ENCODE measurements at regions not wholly inside any gene's neighbourhood (a gene's known extent, or its start where the extent isn't known, plus 50 kb on each side); places are given as distances from the start of the nearest gene placed in this dataset.

DNA sequence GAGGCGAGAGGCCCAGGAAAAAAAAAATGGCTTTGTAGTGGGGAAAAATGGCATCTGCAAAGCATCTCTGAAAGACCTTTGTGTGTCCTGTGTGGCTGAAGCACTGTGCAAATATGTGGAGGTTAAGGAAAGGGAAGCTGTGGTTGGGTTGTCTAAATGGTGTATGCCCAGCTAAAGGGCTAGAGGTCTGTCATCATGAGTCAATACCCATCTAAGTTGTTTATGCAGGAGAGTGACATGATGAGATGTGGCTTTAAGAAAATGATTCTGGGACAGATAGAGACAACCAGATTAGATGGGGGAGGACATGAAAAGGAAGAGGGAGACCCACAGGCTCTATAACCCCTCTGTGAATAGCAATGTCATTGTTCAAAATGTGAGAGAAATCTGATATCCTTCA lies 280.7 kb downstream of the MFSD1 start:
- H3K4me3 Mint-ChIP-seq = no peak overlapping the region
- no peaks in the 10 kb centered on the region for H3K27me3 Mint-ChIP-seq
- ATAC-seq (replicated peaks) = no peak
- H3K27ac Mint-ChIP-seq = no peak overlapping the region
- no peaks in the 10 kb centered on the region for H3K36me3 Mint-ChIP-seq (ENCODE audit: low read depth)
- no peaks in the 10 kb centered on the region for H3K4me1 Mint-ChIP-seq
- no peaks in the 10 kb centered on the region for H3K9me3 Mint-ChIP-seq

DNA sequence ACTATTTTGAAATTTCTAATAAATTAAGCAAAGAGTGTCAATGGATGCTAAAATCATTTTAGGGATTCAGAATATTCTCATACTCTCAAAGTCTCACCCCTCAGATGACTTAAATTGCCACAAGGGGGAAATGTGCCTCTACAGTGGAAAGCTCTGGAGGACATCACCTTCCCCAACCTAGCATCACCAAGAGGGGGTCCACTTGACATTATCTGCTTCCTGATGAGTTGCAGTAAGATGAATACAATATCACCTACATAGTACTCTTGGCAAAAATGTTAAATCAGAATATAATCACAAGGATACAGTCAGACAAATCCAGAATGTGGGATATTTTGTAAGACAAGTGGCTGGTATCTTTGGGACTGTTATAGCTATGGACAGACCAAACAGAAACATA lies 290.1 kb downstream of the MFSD1 start:
- no peaks in the 10 kb centered on the region for H3K4me1 Mint-ChIP-seq
- H3K27me3 Mint-ChIP-seq = no peaks in the 10 kb centered on the region
- no peaks in the 10 kb centered on the region for H3K36me3 Mint-ChIP-seq (ENCODE audit: low read depth)
- no peak overlapping the region for H3K27ac Mint-ChIP-seq
- H3K9me3 Mint-ChIP-seq = peaks cover 4% of the 10 kb centered on the region
- no peak overlapping the region for H3K4me3 Mint-ChIP-seq
- no peak for ATAC-seq (replicated peaks)

DNA sequence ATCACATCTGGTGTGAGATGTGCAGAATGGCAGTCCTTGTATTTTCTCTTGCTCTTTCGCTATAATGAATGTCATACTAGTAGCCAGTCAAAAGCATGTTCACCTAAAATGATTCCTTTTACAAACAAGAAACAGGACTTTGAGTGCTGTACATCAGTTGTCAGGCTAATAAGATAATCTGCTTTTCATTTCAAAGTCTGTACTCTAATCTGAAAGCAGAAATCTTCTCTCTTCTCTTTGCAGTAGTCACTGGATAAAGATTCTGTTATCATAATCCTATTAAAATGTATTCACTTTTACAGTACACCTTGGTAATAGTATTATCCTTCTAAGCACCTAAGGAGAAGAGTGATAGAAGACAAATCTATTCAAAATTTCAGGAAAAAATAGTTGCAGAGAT lies 300.1 kb downstream of the MFSD1 start:
- Mint-ChIP-seq H3K9me3 (peaks cover 4% of the 10 kb centered on the region), H3K27ac (no peak overlapping the region), H3K4me3 (no peak overlapping the region), H3K27me3 (no peaks in the 10 kb centered on the region), H3K36me3 (ENCODE audit: low read depth) (no peaks in the 10 kb centered on the region), H3K4me1 (no peaks in the 10 kb centered on the region)
- ATAC-seq (replicated peaks) = no peak

DNA sequence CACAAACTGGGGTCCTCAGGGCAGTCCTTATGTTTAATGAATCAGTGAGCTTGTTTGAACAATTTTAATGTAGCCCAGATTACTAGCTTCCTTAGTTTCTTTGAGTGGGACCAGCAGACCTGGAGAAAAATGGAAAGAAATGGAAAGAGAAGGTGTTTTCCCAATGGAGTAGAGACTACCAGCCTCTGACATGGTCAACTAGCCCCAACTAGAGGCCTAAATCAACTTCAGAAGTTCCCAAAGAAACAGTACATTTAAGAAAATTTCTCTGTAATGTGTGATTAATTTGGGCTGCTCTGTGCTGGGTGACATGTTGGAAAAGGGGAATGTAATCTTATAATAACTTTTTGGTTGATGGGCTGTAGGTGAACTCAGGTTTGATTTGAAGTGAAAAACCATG lies 310.9 kb downstream of the MFSD1 start:
- Mint-ChIP-seq H3K27ac (no peak overlapping the region), H3K36me3 (ENCODE audit: low read depth) (no peaks in the 10 kb centered on the region), H3K4me3 (no peak overlapping the region), H3K4me1 (no peaks in the 10 kb centered on the region), H3K9me3 (peaks cover 3% of the 10 kb centered on the region), H3K27me3 (no peaks in the 10 kb centered on the region)
- no peak for ATAC-seq (replicated peaks)

DNA sequence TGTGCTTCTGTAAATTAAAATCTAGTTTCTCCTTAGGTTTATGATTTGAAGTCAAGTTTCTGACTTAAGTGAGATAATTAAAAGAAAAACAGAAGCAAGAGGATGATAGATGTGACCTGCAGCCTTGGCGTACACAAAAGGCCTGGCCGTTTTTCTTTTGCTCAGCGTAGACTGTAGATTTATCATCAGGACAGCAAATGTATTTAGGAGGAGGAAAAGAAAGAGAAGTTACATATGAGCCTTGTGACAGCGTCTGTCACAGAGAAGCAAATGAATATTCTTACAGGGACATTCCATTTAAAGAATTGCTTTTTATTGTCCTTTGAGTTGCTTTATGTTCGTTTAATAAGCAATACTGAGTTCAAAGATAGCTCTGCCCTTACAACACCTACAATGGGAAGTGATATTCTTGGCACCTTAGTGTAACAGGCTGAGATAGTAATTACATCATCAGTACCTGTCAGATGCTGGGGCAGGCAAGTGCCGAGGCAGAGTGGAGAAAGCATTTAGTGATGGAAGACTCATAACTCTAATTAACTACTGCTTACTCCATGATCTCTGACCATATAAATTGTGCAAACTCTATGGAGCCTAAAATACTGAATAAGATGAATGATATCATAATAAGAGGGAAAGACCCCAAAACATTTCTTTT lies 311.5 kb downstream of the MFSD1 start:
- no peaks in the 10 kb centered on the region for H3K4me1 Mint-ChIP-seq
- H3K36me3 Mint-ChIP-seq (ENCODE audit: low read depth) = no peaks in the 10 kb centered on the region
- ATAC-seq (replicated peaks) = no peak
- no peak overlapping the region for H3K4me3 Mint-ChIP-seq
- no peak overlapping the region for H3K27ac Mint-ChIP-seq
- H3K27me3 Mint-ChIP-seq = no peaks in the 10 kb centered on the region
- peaks cover 3% of the 10 kb centered on the region for H3K9me3 Mint-ChIP-seq

DNA sequence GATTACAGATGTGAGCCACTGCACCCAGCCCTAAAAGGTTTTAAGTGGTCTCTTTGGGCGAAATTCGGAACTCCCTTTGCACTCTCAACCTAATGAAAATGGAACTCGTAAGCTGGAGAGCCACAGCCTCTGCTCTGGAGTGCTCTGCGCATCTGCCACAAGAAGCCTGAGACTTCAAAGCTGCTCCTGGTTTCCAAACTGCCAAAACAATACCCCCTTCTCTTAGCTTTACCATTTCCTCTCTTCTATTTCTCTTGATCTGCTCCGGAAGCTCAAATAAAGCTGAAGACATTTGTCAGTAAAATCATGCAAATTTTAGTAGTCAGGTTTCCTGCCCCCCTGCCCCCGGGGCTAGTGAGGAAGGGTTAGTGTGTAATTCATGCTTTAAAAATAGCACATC lies 312.7 kb downstream of the MFSD1 start:
- ATAC-seq (replicated peaks) = no peak
- Mint-ChIP-seq H3K9me3 (peaks cover 3% of the 10 kb centered on the region), H3K4me3 (no peak overlapping the region), H3K27ac (no peak overlapping the region), H3K27me3 (no peaks in the 10 kb centered on the region), H3K36me3 (ENCODE audit: low read depth) (no peaks in the 10 kb centered on the region), H3K4me1 (no peaks in the 10 kb centered on the region)

DNA sequence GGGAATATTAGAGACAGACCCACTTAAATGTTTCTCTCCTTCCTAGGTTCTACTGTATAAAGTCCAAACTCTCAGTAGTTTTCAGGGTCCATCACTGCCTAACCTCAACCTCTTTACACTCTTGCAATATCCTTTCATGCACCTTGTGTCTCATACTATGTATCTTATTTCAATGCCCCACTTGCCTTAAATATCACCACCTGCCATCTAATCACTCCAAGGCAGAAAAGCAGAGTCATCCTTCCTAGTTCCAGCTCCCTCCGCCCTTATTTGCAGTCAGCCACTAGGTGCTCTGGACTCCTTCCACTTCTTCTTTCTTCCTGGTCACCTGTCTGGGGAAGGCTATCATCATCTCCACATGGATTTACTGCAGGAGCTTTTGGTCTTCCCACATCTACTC lies 322.0 kb downstream of the MFSD1 start:
- H3K9me3 Mint-ChIP-seq = peaks cover 4% of the 10 kb centered on the region
- no peaks in the 10 kb centered on the region for H3K27me3 Mint-ChIP-seq
- H3K4me3 Mint-ChIP-seq = no peak overlapping the region
- H3K4me1 Mint-ChIP-seq = no peaks in the 10 kb centered on the region
- no peak for ATAC-seq (replicated peaks)
- H3K36me3 Mint-ChIP-seq (ENCODE audit: low read depth) = no peaks in the 10 kb centered on the region
- H3K27ac Mint-ChIP-seq = no peak overlapping the region

DNA sequence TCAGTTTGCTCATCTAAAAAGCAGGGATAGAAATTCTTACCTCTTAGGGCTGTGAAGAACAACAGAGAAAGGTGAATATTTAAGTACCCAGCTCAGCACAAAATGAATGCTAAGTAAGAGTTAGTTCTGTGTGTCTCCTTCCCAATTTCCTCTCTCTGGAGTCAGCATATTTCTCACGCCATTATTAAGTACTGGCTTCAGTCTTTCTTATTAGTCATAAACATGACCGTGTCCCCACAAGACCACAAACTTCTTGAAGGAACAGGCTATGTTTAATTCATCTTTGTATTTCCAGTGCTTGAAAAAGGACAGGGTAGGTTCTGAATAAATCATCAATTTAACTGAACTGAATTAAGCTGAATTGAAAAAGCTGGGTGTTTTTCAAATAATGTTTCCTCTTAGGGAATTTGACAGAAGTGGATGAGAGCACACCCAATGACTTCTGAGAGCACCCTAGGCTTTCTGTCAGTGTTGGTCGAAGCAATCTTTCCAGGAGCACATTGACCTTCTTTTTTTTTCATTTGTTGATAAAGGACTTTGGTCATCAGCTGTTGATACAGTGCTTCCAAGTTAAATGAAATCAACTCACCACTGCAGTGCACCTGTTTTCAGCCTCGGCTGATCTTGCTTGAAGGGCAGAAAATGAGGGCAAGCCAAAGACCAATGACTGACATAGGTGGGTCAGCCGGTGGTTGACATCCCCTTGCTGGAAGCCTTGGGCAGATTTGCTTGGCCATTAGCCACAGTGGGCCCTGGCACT lies 324.6 kb downstream of the MFSD1 start:
- no peak overlapping the region for H3K27ac Mint-ChIP-seq
- no peaks in the 10 kb centered on the region for H3K36me3 Mint-ChIP-seq (ENCODE audit: low read depth)
- no peaks in the 10 kb centered on the region for H3K4me1 Mint-ChIP-seq
- H3K27me3 Mint-ChIP-seq = no peaks in the 10 kb centered on the region
- no peak for ATAC-seq (replicated peaks)
- H3K4me3 Mint-ChIP-seq = no peak overlapping the region
- peaks cover 4% of the 10 kb centered on the region for H3K9me3 Mint-ChIP-seq

DNA sequence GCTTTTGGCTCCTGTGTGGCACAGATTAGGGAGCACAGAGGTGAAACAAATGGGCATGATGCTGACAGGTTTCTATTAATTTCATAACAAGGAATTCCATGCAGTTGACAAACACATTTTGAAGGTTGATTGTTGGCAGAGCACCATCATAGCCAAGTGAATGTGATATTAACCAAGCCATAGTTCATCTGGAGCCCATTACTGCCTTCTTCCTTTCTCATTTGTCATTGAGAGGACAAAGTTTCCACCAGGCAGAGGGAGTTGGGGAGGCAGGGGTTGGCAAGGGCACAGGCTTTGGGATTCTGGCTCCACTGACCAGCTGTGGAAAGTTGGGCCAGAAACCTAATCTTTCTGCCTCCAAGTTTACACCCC lies 325.2 kb downstream of the MFSD1 start:
- ATAC-seq (replicated peaks) = no peak
- no peaks in the 10 kb centered on the region for H3K4me1 Mint-ChIP-seq
- no peaks in the 10 kb centered on the region for H3K36me3 Mint-ChIP-seq (ENCODE audit: low read depth)
- H3K27me3 Mint-ChIP-seq = no peaks in the 10 kb centered on the region
- no peak overlapping the region for H3K27ac Mint-ChIP-seq
- peaks cover 4% of the 10 kb centered on the region for H3K9me3 Mint-ChIP-seq
- no peak overlapping the region for H3K4me3 Mint-ChIP-seq

DNA sequence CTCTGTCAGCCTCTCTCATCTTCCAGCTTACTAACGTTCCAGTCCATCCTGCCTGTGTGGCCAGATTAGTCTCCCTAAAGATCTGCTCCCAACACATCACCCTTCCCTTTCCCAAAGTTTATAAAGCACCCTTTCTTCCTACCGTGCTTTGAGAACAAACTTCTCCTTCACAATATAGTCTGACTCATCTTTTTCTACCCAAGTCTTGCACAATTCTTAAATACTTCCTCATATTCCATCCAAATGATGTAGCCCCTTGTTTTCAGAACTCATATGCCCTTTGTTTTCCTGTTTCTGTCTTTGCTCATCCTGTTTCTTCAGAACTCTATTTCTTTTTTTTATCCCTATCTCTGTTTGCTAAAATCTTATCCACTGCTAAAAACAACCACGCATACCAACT lies 326.8 kb downstream of the MFSD1 start:
- Mint-ChIP-seq H3K4me1 (no peaks in the 10 kb centered on the region), H3K4me3 (no peak overlapping the region), H3K27ac (no peak overlapping the region), H3K27me3 (no peaks in the 10 kb centered on the region), H3K36me3 (ENCODE audit: low read depth) (no peaks in the 10 kb centered on the region), H3K9me3 (peaks cover 4% of the 10 kb centered on the region)
- no peak for ATAC-seq (replicated peaks)

DNA sequence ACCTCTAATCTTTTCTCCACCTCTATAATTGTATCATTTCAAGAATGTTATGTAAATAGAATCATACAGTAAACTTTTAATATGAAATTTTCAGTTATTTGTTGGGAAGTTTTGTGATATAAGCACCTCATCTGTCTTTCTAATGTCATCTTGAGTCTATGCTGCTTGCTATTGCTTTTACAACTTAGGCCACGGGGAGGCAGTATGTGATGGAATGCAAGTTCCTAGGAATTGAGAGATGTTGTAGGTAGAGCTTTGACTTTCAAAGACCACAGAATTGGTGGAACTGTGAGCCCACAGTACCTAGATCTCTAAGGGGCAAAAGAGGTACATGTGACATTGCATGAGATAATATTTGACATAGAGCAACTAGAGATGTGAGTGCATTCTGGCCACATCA lies 328.3 kb downstream of the MFSD1 start:
- Mint-ChIP-seq H3K27ac (no peak overlapping the region), H3K9me3 (no peaks in the 10 kb centered on the region), H3K4me3 (no peak overlapping the region), H3K27me3 (no peaks in the 10 kb centered on the region), H3K36me3 (ENCODE audit: low read depth) (no peaks in the 10 kb centered on the region), H3K4me1 (no peaks in the 10 kb centered on the region)
- ATAC-seq (replicated peaks) = no peak

DNA sequence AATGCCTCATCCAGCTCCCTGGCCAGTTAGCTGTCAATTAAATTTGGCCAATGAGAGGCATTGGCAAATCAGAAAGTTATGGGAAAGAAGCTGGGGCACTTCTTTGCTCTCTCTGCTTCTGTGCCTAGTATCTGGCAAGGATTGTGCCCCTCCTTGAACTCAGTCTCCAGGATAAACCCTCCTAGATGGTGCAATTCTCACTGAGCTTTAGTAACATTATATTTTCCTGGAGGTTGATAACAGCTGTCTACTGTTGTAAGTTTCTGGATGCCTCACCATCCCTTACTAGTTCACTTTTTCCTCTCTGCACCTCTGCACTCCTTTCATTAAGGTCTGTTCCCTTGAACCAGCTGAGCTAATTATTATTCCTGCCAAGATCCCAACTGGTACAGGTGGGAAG lies 329.5 kb downstream of the MFSD1 start:
- Mint-ChIP-seq H3K36me3 (ENCODE audit: low read depth) (no peaks in the 10 kb centered on the region), H3K4me3 (no peak overlapping the region), H3K27me3 (peaks cover 4% of the 10 kb centered on the region), H3K4me1 (no peaks in the 10 kb centered on the region), H3K27ac (no peak overlapping the region), H3K9me3 (peaks cover 4% of the 10 kb centered on the region)
- ATAC-seq (replicated peaks) = no peak

DNA sequence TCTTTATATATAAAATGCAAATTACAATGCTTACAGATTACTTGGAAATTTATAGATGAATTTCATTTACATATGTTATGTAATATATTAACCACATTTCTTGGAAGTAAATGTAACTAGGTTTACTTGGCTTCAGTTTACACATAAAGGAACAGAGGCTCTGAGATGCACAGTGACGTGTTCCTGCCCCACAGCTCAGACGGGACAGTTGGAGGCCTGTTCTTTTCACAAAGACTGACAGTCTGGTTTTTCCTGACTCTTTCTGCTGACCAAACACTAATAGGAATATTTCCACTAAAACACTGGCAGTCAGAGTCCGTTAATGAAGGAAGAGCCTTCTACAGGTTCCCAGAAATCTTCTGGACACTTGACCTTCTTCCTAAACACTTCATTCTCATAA lies 336.1 kb downstream of the MFSD1 start:
- no peak for ATAC-seq (replicated peaks)
- Mint-ChIP-seq H3K4me3 (no peak overlapping the region), H3K27me3 (peaks cover 4% of the 10 kb centered on the region), H3K4me1 (no peaks in the 10 kb centered on the region), H3K9me3 (peaks cover 4% of the 10 kb centered on the region), H3K27ac (no peak overlapping the region), H3K36me3 (ENCODE audit: low read depth) (no peaks in the 10 kb centered on the region)

DNA sequence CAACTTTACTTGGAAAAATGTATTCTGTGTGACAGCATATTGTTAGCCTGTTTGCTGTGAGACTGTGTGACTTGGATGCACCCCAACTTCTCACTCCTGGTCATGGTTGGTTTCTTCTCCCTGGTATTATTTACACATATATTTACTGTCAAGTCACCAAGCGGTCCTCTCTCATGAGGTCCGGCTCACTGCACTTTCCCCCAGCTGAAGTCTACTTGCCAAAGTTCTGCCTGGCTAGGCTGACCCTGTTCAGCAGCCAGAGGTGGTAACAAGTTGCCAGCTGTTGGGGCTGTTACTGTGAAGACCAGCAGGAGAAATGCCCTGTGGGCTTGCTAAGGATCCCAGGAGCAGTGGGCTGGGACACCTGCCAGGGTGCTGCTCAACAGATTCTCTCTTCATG lies 337.5 kb downstream of the MFSD1 start:
- Mint-ChIP-seq H3K27ac (no peak overlapping the region), H3K27me3 (peaks cover 4% of the 10 kb centered on the region), H3K9me3 (peaks cover 4% of the 10 kb centered on the region), H3K4me3 (no peak overlapping the region), H3K4me1 (no peaks in the 10 kb centered on the region), H3K36me3 (ENCODE audit: low read depth) (no peaks in the 10 kb centered on the region)
- no peak for ATAC-seq (replicated peaks)

DNA sequence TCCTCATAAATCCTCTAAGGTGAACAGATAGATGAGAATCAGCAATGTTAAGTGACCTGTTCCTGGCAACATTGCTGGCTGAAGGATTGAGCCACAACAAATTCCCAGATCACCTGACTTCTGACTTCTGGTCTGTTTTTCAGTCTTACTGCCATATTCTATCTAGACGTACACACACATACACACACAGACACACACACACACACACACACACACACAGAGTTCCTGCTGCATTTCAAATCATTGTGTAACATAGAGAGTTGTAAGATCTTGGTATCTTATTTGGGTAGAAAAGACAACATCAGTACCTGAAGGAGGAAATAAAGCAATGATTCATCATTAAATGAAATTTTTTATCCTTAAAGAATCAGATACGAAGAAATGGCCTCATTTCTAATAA lies 342.6 kb downstream of the MFSD1 start:
- no peaks in the 10 kb centered on the region for H3K36me3 Mint-ChIP-seq (ENCODE audit: low read depth)
- no peaks in the 10 kb centered on the region for H3K27me3 Mint-ChIP-seq
- H3K27ac Mint-ChIP-seq = no peak overlapping the region
- H3K4me1 Mint-ChIP-seq = no peaks in the 10 kb centered on the region
- ATAC-seq (replicated peaks) = no peak
- peaks cover 3% of the 10 kb centered on the region for H3K9me3 Mint-ChIP-seq
- H3K4me3 Mint-ChIP-seq = no peak overlapping the region
